ENCODE measurements at regions not wholly inside any gene's neighbourhood (a gene's known extent, or its start where the extent isn't known, plus 50 kb on each side); places are given as distances from the start of the nearest gene placed in this dataset.

GRCh38 chr16:85357323-85357722 is 245.1 kb upstream of the CIBAR2 start:
- no peak for TF ChIP-seq CTCF (IDR thresholded peaks at IDR 0.05; ENCODE audit: borderline replicate concordance, insufficient read depth, low read depth, low read length)
- H3K4me3 ChIP-seq (ENCODE audit: low read depth, low read length): no peak overlapping the region

- TF ChIP-seq CTCF (IDR thresholded peaks at IDR 0.05; ENCODE audit: borderline replicate concordance, insufficient read depth, low read depth, low read length): no peak
- no peak overlapping the region for H3K4me3 ChIP-seq (ENCODE audit: low read depth, low read length)
Measured at GRCh38 chr16:85357924-85358505, 245.7 kb upstream of the CIBAR2 start.

GRCh38 chr16:85358704-85359146 is 246.5 kb upstream of the CIBAR2 start:
- no peak overlapping the region for H3K4me3 ChIP-seq (ENCODE audit: low read depth, low read length)
- TF ChIP-seq CTCF (IDR thresholded peaks at IDR 0.05; ENCODE audit: borderline replicate concordance, insufficient read depth, low read depth, low read length): no peak

- H3K4me3 ChIP-seq (ENCODE audit: low read depth, low read length): no peak overlapping the region
- TF ChIP-seq CTCF (IDR thresholded peaks at IDR 0.05; ENCODE audit: borderline replicate concordance, insufficient read depth, low read depth, low read length): no peak
Measured at GRCh38 chr16:85359147-85359822, 247.0 kb upstream of the CIBAR2 start.

- H3K4me3 ChIP-seq (ENCODE audit: low read depth, low read length): no peak overlapping the region
- TF ChIP-seq CTCF (IDR thresholded peaks at IDR 0.05; ENCODE audit: borderline replicate concordance, insufficient read depth, low read depth, low read length): no peak
Measured at GRCh38 chr16:85360323-85361277, 248.3 kb upstream of the CIBAR2 start.

GRCh38 chr16:85361441-85362118 is 249.3 kb upstream of the CIBAR2 start:
- no peak for TF ChIP-seq CTCF (IDR thresholded peaks at IDR 0.05; ENCODE audit: borderline replicate concordance, insufficient read depth, low read depth, low read length)
- no peak overlapping the region for H3K4me3 ChIP-seq (ENCODE audit: low read depth, low read length)

All from GM12875 (cell line).